RWPE2 (cell line): ENCODE measurements at regions not wholly inside any gene's neighbourhood (a gene's known extent, or its start where the extent isn't known, plus 50 kb on each side); places are given as distances from the start of the nearest gene placed in this dataset.

ENCODE experiments used
- ATAC-seq: fragments of 200-7000 bp; cut with Tn5 transposase; 3 replicates; pipeline ENCODE4 v1.9.1; 2021; ENCODE audit warnings: low read depth
- DNase-seq: peaks from one replicate; pipeline ENCODE4 v3.0.0-alpha.2; 2020; ENCODE audit warnings: low spot score
- H3K27ac ChIP-seq: fragments of 450-650 bp; 2 replicates; pipeline ENCODE4 v1.5.1; 2017; ENCODE audit warnings: mild to moderate bottlenecking; ENCODE audit not compliant: poor library complexity, severe bottlenecking
- H3K27me3 ChIP-seq: fragments of 250-450 bp; sonication (Bioruptor Pico); 2 replicates; pipeline ENCODE4 v1.5.1; 2021; ENCODE audit warnings: mild to moderate bottlenecking, moderate library complexity; ENCODE audit not compliant: insufficient read depth, poor library complexity, severe bottlenecking
- H3K36me3 ChIP-seq: fragments of 250-450 bp; sonication (Bioruptor Pico); 2 replicates; pipeline ENCODE4 v1.5.1; 2020; ENCODE audit warnings: low read depth, mild to moderate bottlenecking, moderate library complexity
- H3K4me1 ChIP-seq: fragments of 250-450 bp; sonication (Bioruptor Pico); 2 replicates; pipeline ENCODE4 v1.5.1; 2021; ENCODE audit warnings: mild to moderate bottlenecking, moderate library complexity; ENCODE audit not compliant: insufficient read depth, poor library complexity, severe bottlenecking
- H3K4me3 ChIP-seq: fragments of 250-450 bp; sonication (Bioruptor Pico); 2 replicates; pipeline ENCODE4 v1.5.1; 2021; ENCODE audit warnings: mild to moderate bottlenecking, moderate library complexity; ENCODE audit not compliant: severe bottlenecking
- H3K9me3 ChIP-seq: fragments of 250-450 bp; sonication (Bioruptor Pico); 2 replicates; pipeline ENCODE4 v1.5.1; 2021; ENCODE audit warnings: mild to moderate bottlenecking, moderate library complexity; ENCODE audit not compliant: severe bottlenecking
- TF ChIP-seq, protein P1 (sequence below): fragments of 450-650 bp; IDR thresholded peaks from one replicate; pipeline ENCODE4 v1.5.1; 2017; ENCODE audit warnings: mild to moderate bottlenecking, moderate library complexity; ENCODE audit not compliant: poor library complexity, severe bottlenecking

DNA sequence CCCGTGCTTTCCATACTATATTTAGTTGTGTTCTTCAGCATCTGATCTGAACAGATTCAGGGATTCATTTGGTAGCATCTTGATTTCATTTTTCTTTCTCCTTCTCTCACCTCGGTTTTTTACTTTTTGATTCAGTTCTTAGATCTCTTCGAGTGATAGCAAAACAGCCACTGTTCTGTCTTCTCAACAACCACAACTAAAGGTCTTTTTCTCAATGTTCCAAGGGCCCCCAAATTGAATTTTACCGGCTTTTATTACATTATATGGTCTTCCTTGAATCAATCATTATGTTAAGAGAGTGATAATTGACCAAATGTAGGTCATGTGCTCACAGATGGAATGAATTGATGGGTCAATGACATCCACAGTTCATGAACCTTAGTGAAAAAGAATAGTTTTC is 164.5 kb upstream of the LMNTD1 start:
- Histone ChIP-seq H3K9me3 (no peaks in the 10 kb centered on the region), H3K27ac (no peak overlapping the region), H3K27me3 (no peaks in the 10 kb centered on the region), H3K36me3 (no peaks in the 10 kb centered on the region), H3K4me1 (no peaks in the 10 kb centered on the region), H3K4me3 (no peak overlapping the region)
- TF ChIP-seq, protein P1, sequence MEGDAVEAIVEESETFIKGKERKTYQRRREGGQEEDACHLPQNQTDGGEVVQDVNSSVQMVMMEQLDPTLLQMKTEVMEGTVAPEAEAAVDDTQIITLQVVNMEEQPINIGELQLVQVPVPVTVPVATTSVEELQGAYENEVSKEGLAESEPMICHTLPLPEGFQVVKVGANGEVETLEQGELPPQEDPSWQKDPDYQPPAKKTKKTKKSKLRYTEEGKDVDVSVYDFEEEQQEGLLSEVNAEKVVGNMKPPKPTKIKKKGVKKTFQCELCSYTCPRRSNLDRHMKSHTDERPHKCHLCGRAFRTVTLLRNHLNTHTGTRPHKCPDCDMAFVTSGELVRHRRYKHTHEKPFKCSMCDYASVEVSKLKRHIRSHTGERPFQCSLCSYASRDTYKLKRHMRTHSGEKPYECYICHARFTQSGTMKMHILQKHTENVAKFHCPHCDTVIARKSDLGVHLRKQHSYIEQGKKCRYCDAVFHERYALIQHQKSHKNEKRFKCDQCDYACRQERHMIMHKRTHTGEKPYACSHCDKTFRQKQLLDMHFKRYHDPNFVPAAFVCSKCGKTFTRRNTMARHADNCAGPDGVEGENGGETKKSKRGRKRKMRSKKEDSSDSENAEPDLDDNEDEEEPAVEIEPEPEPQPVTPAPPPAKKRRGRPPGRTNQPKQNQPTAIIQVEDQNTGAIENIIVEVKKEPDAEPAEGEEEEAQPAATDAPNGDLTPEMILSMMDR, result no peak
- DNase-seq, result no peak
- no peak for ATAC-seq

DNA sequence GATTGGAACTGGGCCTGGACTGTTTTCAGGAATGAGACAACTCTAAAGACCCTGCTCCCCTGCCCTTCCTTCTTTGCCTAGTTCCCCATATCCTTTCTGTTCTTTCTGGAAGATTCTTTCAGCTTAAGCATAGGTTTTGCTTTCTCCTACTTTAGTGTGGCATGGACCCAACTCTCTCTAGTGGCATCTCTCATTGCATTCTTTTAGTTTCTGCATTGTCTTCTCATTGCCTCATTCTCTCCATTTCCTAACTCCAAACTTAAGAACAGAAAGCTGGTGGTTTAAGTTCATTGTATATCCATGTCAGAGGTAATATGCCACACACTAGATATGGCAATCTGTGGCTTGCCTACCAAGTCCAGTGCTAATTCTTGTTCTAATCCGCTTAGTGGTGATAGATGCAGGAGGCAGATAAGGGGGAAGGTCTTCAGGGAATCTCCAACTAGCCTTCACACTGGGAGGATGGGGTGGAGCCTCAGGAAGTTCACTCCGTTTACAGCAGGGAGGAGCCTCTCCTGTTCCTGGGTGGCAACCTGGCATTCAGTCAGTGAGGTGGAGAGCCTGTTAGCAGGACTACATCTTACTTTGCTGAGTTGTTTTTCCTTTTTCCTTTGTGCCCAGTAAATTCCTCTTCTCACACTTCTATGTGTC is 165.1 kb upstream of the LMNTD1 start:
- no peaks in the 10 kb centered on the region for H3K4me1 ChIP-seq
- ATAC-seq, result no peak
- H3K36me3 ChIP-seq, result no peaks in the 10 kb centered on the region
- no peaks in the 10 kb centered on the region for H3K9me3 ChIP-seq
- H3K27me3 ChIP-seq, result no peaks in the 10 kb centered on the region
- H3K27ac ChIP-seq, result no peak overlapping the region
- H3K4me3 ChIP-seq, result no peak overlapping the region
- no peak for DNase-seq
- TF ChIP-seq, protein P1, result no peak

DNA sequence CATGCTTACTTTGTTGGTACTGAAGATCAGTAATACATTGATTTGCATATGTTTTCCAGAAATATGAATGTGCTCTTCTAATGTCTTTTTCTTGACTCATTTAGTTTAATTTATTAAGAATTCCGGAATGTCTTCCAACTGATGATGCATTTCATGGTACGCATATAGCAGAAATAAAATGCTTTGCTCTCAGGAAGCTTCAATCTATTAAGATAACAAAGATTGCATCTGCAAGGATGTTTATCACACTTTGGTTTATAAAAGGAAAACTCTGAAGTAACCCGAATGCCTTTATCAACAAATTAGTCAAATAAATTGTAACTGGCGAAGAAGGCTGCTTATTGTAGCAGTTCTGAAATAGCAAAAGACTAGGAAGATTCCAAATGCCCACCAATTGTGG is 166.4 kb upstream of the LMNTD1 start:
- no peaks in the 10 kb centered on the region for H3K36me3 ChIP-seq
- DNase-seq (no peak), ATAC-seq (no peak)
- H3K9me3 ChIP-seq, result no peaks in the 10 kb centered on the region
- H3K4me1 ChIP-seq, result no peaks in the 10 kb centered on the region
- no peaks in the 10 kb centered on the region for H3K27me3 ChIP-seq
- no peak overlapping the region for H3K27ac ChIP-seq
- no peak overlapping the region for H3K4me3 ChIP-seq
- TF ChIP-seq, protein P1, result no peak

DNA sequence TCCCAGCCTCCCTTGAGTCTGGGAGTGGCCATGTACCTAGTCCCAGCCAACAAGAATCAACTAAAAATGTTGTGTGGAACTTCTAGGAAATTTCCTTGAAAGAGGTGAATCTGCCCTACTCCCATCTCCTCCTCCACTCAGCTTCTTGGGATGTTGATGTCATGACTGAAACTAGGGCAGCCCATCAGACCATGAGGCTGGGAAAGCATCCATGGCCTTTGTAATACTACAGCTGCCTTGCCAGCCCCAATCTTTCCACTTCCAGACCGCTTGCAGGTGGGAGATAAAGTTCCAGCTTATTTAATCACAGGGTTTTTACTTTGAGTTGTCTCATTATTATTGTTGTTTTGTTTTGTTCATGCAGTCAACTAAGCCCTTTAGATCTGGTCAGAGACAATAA is 170.3 kb upstream of the LMNTD1 start:
- no peak for DNase-seq
- no peaks in the 10 kb centered on the region for H3K36me3 ChIP-seq
- no peaks in the 10 kb centered on the region for H3K27me3 ChIP-seq
- H3K27ac ChIP-seq, result no peak overlapping the region
- H3K4me1 ChIP-seq, result no peaks in the 10 kb centered on the region
- no peak for ATAC-seq
- TF ChIP-seq, protein P1, result no peak
- H3K9me3 ChIP-seq, result no peaks in the 10 kb centered on the region
- no peak overlapping the region for H3K4me3 ChIP-seq

DNA sequence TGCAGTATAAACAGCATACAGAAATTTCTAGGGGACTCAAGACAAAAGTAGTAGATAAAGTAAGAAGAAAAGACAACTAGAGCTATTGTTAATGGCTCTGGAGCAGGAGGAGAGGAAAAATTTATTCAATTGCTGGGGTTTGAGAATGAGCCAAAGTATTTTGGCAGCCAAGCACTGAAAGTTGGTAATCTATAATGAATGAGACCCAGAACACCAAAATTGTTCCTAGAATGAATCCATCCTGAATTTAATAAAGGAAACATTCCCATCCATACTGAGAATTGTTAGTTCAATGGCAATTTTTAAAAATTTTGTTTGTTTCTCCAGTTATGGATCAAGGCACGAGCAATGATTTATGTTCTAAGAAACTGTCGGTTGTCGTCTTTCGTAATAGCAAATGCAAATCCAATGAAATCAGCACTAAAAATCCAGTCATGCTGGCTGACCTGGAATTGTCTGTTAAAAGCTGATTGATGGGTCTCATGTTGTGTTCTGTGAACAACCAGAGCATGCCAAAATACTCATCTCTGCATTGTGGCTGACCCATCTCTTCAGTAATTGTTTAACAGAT is 170.9 kb upstream of the LMNTD1 start:
- DNase-seq, result no peak
- Histone ChIP-seq H3K4me1 (no peaks in the 10 kb centered on the region), H3K36me3 (no peaks in the 10 kb centered on the region), H3K9me3 (no peaks in the 10 kb centered on the region), H3K4me3 (no peak overlapping the region), H3K27ac (no peak overlapping the region), H3K27me3 (no peaks in the 10 kb centered on the region)
- ATAC-seq, result no peak
- TF ChIP-seq, protein P1, result no peak
